ENCODE measurements at regions not wholly inside any gene's neighbourhood (a gene's known extent, or its start where the extent isn't known, plus 50 kb on each side); places are given as distances from the start of the nearest gene placed in this dataset.

DNA sequence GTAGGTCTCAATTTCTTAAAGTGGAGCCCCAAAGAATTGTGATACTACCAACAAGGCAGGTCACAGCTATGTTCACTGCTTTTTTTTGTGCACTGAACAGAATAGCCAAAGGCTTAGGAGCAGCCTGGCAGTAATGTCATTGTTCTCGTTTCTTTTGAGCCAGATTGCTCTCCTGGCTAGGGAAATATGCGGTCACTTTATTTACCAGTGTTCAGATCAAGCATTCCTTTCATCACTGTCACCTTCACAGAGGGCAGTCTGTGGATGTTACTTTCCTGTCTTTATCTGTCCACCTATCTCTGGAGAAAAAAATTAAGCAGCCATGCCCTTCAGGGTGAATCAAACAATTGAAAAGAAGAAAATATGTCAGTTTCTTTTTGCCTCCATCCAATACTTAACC lies 159.6 kb downstream of the BTG1 start:
- TF ChIP-seq SPI1 (IDR thresholded peaks at IDR 0.05; ENCODE audit: borderline replicate concordance, low read depth) (no peak), GABPA (IDR thresholded peaks at IDR 0.05; ENCODE audit: low read depth) (no peak), POLR2AphosphoS5 (IDR thresholded peaks at IDR 0.05; ENCODE audit: low read depth) (no peak)
- TF ChIP-seq, protein P1, sequence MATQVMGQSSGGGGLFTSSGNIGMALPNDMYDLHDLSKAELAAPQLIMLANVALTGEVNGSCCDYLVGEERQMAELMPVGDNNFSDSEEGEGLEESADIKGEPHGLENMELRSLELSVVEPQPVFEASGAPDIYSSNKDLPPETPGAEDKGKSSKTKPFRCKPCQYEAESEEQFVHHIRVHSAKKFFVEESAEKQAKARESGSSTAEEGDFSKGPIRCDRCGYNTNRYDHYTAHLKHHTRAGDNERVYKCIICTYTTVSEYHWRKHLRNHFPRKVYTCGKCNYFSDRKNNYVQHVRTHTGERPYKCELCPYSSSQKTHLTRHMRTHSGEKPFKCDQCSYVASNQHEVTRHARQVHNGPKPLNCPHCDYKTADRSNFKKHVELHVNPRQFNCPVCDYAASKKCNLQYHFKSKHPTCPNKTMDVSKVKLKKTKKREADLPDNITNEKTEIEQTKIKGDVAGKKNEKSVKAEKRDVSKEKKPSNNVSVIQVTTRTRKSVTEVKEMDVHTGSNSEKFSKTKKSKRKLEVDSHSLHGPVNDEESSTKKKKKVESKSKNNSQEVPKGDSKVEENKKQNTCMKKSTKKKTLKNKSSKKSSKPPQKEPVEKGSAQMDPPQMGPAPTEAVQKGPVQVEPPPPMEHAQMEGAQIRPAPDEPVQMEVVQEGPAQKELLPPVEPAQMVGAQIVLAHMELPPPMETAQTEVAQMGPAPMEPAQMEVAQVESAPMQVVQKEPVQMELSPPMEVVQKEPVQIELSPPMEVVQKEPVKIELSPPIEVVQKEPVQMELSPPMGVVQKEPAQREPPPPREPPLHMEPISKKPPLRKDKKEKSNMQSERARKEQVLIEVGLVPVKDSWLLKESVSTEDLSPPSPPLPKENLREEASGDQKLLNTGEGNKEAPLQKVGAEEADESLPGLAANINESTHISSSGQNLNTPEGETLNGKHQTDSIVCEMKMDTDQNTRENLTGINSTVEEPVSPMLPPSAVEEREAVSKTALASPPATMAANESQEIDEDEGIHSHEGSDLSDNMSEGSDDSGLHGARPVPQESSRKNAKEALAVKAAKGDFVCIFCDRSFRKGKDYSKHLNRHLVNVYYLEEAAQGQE (IDR thresholded peaks at IDR 0.05; ENCODE audit: insufficient replicate concordance, low read depth), result no peak
- TF ChIP-seq, protein P2, sequence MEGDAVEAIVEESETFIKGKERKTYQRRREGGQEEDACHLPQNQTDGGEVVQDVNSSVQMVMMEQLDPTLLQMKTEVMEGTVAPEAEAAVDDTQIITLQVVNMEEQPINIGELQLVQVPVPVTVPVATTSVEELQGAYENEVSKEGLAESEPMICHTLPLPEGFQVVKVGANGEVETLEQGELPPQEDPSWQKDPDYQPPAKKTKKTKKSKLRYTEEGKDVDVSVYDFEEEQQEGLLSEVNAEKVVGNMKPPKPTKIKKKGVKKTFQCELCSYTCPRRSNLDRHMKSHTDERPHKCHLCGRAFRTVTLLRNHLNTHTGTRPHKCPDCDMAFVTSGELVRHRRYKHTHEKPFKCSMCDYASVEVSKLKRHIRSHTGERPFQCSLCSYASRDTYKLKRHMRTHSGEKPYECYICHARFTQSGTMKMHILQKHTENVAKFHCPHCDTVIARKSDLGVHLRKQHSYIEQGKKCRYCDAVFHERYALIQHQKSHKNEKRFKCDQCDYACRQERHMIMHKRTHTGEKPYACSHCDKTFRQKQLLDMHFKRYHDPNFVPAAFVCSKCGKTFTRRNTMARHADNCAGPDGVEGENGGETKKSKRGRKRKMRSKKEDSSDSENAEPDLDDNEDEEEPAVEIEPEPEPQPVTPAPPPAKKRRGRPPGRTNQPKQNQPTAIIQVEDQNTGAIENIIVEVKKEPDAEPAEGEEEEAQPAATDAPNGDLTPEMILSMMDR (IDR thresholded peaks at IDR 0.05; ENCODE audit: insufficient read depth, low read length), result no peak
- DNase-seq (ENCODE audit: low read depth in 1 of 2, low spot score in 1 of 2), result no peak
- no peaks in the 10 kb centered on the region for H3K27me3 ChIP-seq (ENCODE audit: insufficient read depth, poor library complexity, severe bottlenecking)
- no peak overlapping the region for H3K4me3 ChIP-seq (replicated peaks; ENCODE audit: insufficient read depth, low read length)
- no peak overlapping the region for H3K27ac ChIP-seq (replicated peaks)

DNA sequence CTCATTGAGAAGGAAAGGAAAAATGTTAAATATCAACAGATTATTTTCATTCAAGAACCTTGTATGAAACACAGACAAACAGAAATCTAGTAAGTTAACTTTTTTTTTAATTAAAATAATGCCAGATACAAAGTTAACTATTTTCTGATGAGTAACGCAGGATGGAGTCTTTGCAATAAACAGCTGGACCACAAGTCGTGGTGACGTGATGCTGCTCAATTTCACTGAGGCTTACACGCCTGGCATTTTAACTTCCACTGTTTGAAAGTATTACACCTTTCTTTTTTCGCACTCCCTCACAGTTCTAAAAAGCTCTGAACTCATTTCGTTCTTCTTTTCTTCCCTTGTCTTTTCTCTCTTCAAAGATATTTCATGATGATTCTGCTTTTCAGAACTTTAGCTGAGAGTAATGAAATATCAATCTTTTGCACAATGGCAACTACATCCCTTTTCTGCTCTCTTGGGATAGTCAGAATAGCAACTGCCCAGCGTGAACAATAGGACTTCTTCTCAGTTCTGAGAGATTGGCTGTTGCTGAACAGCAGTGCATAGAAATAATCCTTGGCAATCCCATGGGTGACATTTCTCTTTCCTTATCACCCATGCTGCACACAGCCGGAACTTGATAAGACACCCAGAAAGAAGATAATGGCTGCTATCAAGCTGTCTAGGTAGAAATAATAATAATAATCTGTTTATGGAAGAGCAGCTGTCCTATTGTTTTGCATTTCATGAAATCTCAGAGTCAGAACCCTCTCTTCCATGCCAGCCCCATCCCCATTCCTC lies 160.5 kb downstream of the BTG1 start:
- no peak overlapping the region for H3K4me3 ChIP-seq (replicated peaks; ENCODE audit: insufficient read depth, low read length)
- no peaks in the 10 kb centered on the region for H3K27me3 ChIP-seq (ENCODE audit: insufficient read depth, poor library complexity, severe bottlenecking)
- no peak overlapping the region for H3K27ac ChIP-seq (replicated peaks)
- no peak for DNase-seq (ENCODE audit: low read depth in 1 of 2, low spot score in 1 of 2)
- TF ChIP-seq, protein P1 (IDR thresholded peaks at IDR 0.05; ENCODE audit: insufficient replicate concordance, low read depth), result no peak
- TF ChIP-seq, protein P2 (IDR thresholded peaks at IDR 0.05; ENCODE audit: insufficient read depth, low read length), result no peak
- no peak for TF ChIP-seq GABPA (IDR thresholded peaks at IDR 0.05; ENCODE audit: low read depth)
- TF ChIP-seq POLR2AphosphoS5 (IDR thresholded peaks at IDR 0.05; ENCODE audit: low read depth), result no peak
- TF ChIP-seq SPI1 (IDR thresholded peaks at IDR 0.05; ENCODE audit: borderline replicate concordance, low read depth), result no peak

DNA sequence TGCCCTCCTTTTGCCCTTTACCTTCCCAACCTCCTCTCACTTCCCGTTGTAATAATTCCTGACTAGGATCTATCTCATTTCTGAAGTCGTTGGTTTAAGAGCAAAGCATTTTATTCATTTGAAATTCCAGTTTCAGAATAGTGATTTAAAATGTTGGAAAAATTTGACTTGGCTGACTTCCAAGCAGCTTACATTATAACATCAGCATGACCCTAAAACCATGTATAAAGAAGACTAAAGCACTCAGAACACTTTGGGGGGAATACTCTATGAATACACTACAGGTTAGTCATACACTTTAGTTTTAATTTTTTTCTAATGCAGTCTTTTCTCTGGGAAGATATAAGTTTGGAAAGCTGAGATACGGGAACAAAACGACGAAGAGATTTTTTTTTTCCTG lies 161.1 kb downstream of the BTG1 start:
- H3K27ac ChIP-seq (replicated peaks), result no peak overlapping the region
- DNase-seq (ENCODE audit: low read depth in 1 of 2, low spot score in 1 of 2), result no peak
- H3K4me3 ChIP-seq (replicated peaks; ENCODE audit: insufficient read depth, low read length), result no peak overlapping the region
- TF ChIP-seq GABPA (IDR thresholded peaks at IDR 0.05; ENCODE audit: low read depth), result no peak
- no peak for TF ChIP-seq POLR2AphosphoS5 (IDR thresholded peaks at IDR 0.05; ENCODE audit: low read depth)
- TF ChIP-seq, protein P2 (IDR thresholded peaks at IDR 0.05; ENCODE audit: insufficient read depth, low read length), result no peak
- TF ChIP-seq SPI1 (IDR thresholded peaks at IDR 0.05; ENCODE audit: borderline replicate concordance, low read depth), result no peak
- TF ChIP-seq, protein P1 (IDR thresholded peaks at IDR 0.05; ENCODE audit: insufficient replicate concordance, low read depth), result no peak
- no peaks in the 10 kb centered on the region for H3K27me3 ChIP-seq (ENCODE audit: insufficient read depth, poor library complexity, severe bottlenecking)
